GM12891 (cell line): ENCODE measurements at regions not wholly inside any gene's neighbourhood (a gene's known extent, or its start where the extent isn't known, plus 50 kb on each side); places are given as distances from the start of the nearest gene placed in this dataset.

Source experiments
- DNase-seq: peaks from one replicate; pipeline ENCODE4 v3.0.0; 2011; ENCODE audit warnings: low spot score; ENCODE audit not compliant: insufficient read length
- FAIRE-seq: peaks from 2 replicates; lab custom pipeline; 2011; peaks lifted over from hg19 to GRCh38; lab: Jason Lieb, UNC
- PAX5 ChIP-seq: IDR thresholded peaks from 2 replicates; pipeline ENCODE4 v1.6.1; 2011; ENCODE audit warnings: low read length, moderate library complexity, mild to moderate bottlenecking; ENCODE audit not compliant: insufficient read depth, severe bottlenecking
- POLR2A ChIP-seq: IDR thresholded peaks from 2 replicates; pipeline ENCODE4 v1.6.1; 2011; ENCODE audit warnings: low read depth, low read length, control low read depth
- POLR2AphosphoS5 ChIP-seq: IDR thresholded peaks from 2 replicates; pipeline ENCODE4 v1.6.1; 2011; ENCODE audit warnings: low read depth, low read length, control low read depth
- POU2F2 ChIP-seq: IDR thresholded peaks from 2 replicates; pipeline ENCODE4 v1.6.1; 2011; ENCODE audit warnings: low read depth, mild to moderate bottlenecking, control low read depth, low read length, moderate library complexity
- SPI1 ChIP-seq: IDR thresholded peaks from 2 replicates; pipeline ENCODE4 v1.6.1; 2011; ENCODE audit warnings: low read depth, low read length, control low read depth
- TAF1 ChIP-seq: IDR thresholded peaks from 2 replicates; pipeline ENCODE4 v1.6.1; 2011; ENCODE audit warnings: low read depth, low read length, control low read depth

DNA sequence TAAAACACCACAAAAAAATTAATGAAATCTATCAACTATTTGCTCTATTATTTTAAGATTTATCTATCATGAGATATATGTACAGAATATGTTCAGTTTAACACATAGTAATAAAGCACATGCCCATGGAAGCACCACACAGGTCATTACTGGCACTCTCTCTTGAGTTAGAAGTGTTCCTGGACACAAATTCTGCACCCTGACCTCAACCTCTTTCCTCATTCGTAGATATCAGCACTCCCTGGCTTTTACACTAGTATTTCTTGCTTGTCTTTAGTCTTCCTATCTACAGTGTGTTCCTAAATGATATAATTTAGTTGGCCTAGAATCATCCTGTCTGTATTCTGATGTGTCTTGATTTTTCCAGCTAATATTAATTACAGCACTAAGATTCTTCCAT, 321.0 kb upstream of the SOX5 start:
- no peak for FAIRE-seq
- TF ChIP-seq POLR2A (no peak), TAF1 (no peak), PAX5 (no peak), POU2F2 (no peak), SPI1 (no peak), POLR2AphosphoS5 (no peak)
- no peak for DNase-seq

GRCh38 chr12:24268663-24269186, 319.3 kb upstream of the SOX5 start:
- FAIRE-seq: no peak
- TF ChIP-seq TAF1 (no peak), POLR2AphosphoS5 (no peak), PAX5 (no peak), POLR2A (no peak), POU2F2 (no peak), SPI1 (no peak)
- no peak for DNase-seq

GRCh38 chr12:24266982-24267381, 317.5 kb upstream of the SOX5 start:
- no peak for DNase-seq
- no peak for TF ChIP-seq SPI1
- no peak for TF ChIP-seq POU2F2
- TF ChIP-seq POLR2A: no peak
- no peak for FAIRE-seq

DNA sequence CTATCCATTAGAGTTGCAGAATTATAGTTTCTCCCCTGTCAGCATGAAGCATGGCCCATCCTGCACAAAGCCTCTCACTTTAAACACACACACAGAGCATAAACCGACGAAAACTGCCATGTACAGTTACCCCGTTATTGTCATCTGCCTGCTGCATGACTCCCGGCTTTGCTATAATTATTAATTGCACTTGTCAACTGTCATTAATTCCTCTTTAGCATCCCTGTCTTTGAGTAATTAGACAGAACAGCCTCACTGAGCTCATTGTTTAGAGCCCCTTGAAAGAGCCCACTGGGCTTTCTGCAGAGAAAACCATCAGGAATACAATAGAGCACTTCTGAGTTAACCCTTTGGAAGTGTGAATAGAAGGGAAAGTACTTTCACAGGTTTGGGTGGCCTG, 307.2 kb upstream of the SOX5 start:
- DNase-seq (no peak), FAIRE-seq (no peak)
- TF ChIP-seq POU2F2: no peak
- TF ChIP-seq POLR2AphosphoS5: no peak
- no peak for TF ChIP-seq SPI1
- no peak for TF ChIP-seq PAX5
- TF ChIP-seq TAF1: no peak
- TF ChIP-seq POLR2A: no peak

- no peak for TF ChIP-seq POU2F2
- no peak for TF ChIP-seq PAX5
- TF ChIP-seq SPI1: no peak
- TF ChIP-seq POLR2A: no peak
- TF ChIP-seq POLR2AphosphoS5: no peak
- TF ChIP-seq TAF1: no peak
- no peak for DNase-seq
- no peak for FAIRE-seq
These were observed 306.6 kb upstream of the SOX5 start for GRCh38 chr12:24255920-24256665.

GRCh38 chr12:24252602-24253001, 303.1 kb upstream of the SOX5 start:
- DNase-seq (no peak), FAIRE-seq (no peak)
- TF ChIP-seq SPI1: no peak
- no peak for TF ChIP-seq POU2F2
- no peak for TF ChIP-seq PAX5
- no peak for TF ChIP-seq TAF1
- TF ChIP-seq POLR2AphosphoS5: no peak
- TF ChIP-seq POLR2A: no peak

DNA sequence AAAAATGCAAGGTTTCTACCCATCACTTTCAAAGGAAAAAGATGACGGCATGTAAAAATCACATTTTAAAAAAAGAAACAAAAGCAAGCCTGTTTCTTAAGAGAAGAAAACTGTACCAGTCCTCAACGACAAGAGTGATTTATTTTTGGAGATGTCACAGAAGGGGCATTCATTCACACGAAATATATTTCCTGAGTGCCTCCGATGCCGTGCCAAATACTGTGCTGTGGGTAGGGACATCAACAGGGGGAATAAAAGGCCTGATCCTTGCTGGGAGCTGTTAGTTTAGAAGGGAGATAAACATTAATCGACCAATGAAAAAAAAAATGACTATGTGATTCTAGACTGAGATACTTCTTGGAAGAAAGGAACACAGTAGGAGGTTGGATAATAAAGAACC, 297.5 kb upstream of the SOX5 start:
- no peak for DNase-seq
- FAIRE-seq: no peak
- TF ChIP-seq POLR2A (no peak), TAF1 (no peak), SPI1 (no peak), POU2F2 (no peak), PAX5 (no peak), POLR2AphosphoS5 (no peak)

- DNase-seq: no peak
- no peak for FAIRE-seq
- TF ChIP-seq PAX5: no peak
- TF ChIP-seq POU2F2: no peak
- TF ChIP-seq TAF1: no peak
- TF ChIP-seq POLR2AphosphoS5: no peak
- no peak for TF ChIP-seq SPI1
- no peak for TF ChIP-seq POLR2A
These were observed 296.9 kb upstream of the SOX5 start for GRCh38 chr12:24246376-24246775.

DNA sequence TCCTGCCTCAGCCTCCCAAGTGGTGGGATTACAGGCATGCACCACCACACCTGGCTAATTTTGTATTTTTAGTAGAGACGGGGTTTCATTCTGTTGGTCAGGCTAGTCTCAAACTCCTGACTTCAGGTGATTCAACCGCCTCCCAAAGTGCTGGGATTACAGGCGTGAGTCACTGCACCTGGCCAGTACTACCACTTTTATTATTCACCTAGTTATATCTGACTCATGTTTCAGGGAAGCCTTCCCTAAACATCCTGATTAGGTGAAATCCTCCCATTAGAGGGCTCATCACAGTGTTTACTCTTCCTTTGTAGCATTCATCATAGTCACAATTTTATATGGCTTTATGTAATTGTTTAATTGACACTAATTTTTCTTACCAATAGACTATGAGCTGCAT, 295.3 kb upstream of the SOX5 start:
- TF ChIP-seq POLR2A (no peak), POLR2AphosphoS5 (no peak), SPI1 (no peak), TAF1 (no peak), PAX5 (no peak)
- no peak for FAIRE-seq
- no peak for DNase-seq
